Sigmoid colon (tissue), 4 donors: ENCODE measurements at regions not wholly inside any gene's neighbourhood (a gene's known extent, or its start where the extent isn't known, plus 50 kb on each side); places are given as distances from the start of the nearest gene placed in this dataset.

Source experiments
- CTCF ChIP-seq, 4 experiments: fragments of 450-650 bp in 3 of 4; fragments of 200-600 bp in 1 of 4; IDR thresholded peaks; one replicate each; pipeline ENCODE4 v1.5.1; 2016 to 2019; ENCODE audit warnings: antibody characterized with exemption in 4 of 4, mild to moderate bottlenecking in 3 of 4, moderate library complexity in 2 of 4
- POLR2AphosphoS5 ChIP-seq, 4 donors: sonication (generic); formaldehyde crosslinking; IDR thresholded peaks; one replicate each; pipeline ENCODE4 v1.6.1; 2017; ENCODE audit warnings: antibody characterized with exemption in 4 of 4

- TF ChIP-seq POLR2AphosphoS5 (IDR thresholded peaks at IDR 0.05) (no peak), CTCF (IDR thresholded peaks at IDR 0.05) (no peak)
Observed at GRCh38 chr3:187833375-187833774, 88.1 kb upstream of the BCL6 start.
